Kidney glomerular epithelial cell (primary cell): ENCODE measurements at regions not wholly inside any gene's neighbourhood (a gene's known extent, or its start where the extent isn't known, plus 50 kb on each side); places are given as distances from the start of the nearest gene placed in this dataset.
"Not testable (repeated sequence)": the region's sequence is repeated elsewhere in the genome, so short reads cannot be mapped to it uniquely, and the experiment has no call there.

ENCODE experiments used
- DNase-seq: peaks from one replicate; lab custom pipeline; 2025; lab: John Stamatoyannopoulos, UW

DNA sequence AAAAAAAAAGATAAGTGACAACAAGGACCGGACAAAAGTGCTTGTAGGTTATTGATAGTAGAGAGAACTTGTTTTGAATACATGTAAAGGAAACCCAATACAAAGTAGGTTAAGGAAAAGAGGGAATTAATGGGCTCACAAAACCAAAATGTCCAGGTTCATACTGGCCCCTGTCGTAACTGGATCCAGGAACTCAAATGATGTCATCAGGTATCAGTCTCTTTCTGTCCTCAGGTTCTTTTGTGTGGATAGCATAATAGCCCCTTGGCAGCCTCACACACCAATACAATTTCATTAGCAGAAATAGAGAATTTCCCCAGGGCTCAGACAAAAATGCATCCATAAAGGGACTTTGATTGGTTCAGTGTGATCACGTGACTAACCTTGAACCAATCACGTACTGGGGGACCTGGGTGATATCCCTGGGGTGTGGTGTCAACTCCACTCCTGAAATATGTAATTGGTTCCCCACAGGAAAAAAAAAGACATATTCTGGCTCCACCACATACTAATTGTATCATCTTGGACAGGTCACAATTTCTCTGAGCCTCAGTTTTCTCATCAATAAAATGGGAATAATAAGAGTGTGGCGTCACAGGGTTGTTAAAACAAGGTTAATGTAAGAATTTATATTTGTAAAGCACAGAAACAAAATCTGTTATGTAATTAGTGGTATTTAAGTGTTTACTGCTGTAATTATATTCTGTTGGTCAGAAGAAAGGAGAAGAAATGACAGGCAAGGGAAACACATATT lies 174.8 kb downstream of the PDGFRA start:
- DNase-seq, result no peak

DNA sequence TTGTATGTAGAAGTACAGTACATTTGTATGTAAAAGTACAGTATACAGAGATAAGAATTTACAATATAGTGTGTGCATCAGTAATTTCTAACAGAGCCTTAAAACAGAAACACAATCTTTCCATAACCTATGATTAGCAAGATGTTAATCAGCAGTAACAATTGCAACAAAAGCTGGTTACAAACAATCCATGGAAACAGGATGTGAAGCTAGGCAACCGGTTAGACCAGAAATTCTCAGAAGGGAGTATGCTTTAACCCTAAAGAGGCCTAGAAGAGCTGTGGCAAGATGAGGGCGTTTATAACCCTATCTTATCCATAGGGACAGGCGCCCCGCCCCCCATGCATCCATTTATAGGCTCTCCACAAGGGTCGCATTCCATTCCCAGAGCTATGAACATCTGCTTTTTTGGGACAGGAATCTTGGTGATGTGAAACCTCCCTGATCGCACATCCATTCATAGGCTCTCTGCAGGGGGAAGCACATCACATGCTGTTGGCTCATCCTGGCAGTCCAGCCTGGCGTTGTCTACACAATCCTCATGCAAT lies 180.3 kb downstream of the PDGFRA start:
- not testable (repeated sequence) for DNase-seq

GRCh38 chr4:54414545-54414944 lies 185.5 kb downstream of the PDGFRA start:
- DNase-seq, result no peak

DNA sequence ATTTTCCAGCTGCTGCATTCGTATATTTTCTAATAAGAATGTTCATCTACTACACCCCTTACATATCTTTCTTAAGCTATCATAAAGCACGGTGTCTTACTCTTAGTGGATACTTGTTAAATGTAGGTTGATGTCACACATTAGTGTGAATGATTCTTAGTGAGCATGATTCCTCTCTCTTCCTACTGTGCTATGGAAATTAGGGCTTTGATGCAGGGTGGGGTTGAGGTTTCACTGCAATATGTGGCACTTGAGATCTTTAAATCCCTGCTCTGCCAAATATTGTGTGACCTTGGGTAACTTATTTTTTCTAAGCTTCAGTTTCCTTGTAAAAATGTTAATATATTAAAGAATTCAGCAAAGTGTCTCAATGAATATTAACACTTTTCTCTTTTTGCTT lies 188.4 kb downstream of the PDGFRA start:
- no peak for DNase-seq

GRCh38 chr4:54418468-54418867 lies 189.4 kb downstream of the PDGFRA start:
- no peak for DNase-seq

- no peak for DNase-seq
Observed at GRCh38 chr4:54423066-54423465, 194.0 kb downstream of the PDGFRA start.

GRCh38 chr4:54427826-54428225 lies 198.7 kb downstream of the PDGFRA start:
- DNase-seq, result no peak

DNA sequence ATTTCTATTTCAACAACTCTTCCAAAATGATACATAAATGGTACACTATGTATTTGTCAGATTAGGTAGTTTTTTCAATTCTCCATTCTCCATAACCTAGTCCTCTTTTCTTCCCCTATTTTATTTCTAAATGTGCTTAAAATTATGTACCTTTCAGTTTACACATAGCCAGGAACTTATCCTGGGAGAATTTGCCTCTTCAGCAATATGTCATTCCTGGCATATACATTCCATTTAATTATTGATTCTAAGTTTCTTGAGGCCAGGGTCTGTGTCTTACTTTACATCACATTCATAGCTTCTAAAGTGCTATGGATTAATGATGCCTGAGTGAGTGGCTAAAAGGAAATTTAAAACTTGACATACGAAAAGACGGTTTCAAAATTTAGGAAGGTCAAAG lies 199.8 kb downstream of the PDGFRA start:
- no peak for DNase-seq

DNA sequence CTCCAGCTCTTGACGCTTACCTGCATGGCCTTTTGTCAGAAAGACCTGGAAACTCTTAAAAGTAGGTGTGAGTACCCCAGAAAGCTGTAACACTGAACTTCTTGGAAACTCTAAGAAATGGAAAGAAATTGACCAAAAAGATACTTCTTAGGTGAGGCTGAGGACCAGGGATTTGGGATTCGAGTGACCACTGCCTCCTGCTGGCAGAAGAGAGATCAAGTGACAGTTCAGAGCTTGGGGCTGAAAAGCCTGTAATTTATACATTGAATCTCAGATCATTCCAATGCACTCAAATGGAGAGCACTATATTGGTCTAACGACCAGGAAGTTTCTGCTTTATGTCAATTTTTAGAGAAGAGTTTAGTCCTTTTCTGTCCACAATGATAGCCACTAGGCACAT lies 204.6 kb downstream of the PDGFRA start:
- DNase-seq, result no peak

DNA sequence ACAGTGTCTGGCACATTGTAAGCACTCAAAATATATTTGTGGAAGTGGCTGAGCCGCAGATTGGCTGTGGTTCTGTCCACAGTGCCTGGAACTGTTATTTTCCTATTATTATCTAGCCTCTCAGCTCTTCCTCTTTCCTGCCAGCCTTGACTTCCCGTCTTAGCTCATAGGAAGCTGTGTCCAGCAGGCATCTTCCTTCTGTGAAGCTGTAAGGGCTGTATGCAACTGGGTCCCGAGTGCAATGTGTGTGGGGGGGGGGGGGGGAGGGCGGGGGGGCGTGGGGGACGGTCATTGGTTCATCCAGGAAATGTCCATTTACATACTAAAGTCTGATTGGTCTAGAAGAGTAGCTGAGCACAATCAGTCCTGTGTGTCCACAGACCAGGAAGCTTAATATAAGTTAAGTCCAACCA lies 210.7 kb downstream of the PDGFRA start:
- DNase-seq, result no peak

DNA sequence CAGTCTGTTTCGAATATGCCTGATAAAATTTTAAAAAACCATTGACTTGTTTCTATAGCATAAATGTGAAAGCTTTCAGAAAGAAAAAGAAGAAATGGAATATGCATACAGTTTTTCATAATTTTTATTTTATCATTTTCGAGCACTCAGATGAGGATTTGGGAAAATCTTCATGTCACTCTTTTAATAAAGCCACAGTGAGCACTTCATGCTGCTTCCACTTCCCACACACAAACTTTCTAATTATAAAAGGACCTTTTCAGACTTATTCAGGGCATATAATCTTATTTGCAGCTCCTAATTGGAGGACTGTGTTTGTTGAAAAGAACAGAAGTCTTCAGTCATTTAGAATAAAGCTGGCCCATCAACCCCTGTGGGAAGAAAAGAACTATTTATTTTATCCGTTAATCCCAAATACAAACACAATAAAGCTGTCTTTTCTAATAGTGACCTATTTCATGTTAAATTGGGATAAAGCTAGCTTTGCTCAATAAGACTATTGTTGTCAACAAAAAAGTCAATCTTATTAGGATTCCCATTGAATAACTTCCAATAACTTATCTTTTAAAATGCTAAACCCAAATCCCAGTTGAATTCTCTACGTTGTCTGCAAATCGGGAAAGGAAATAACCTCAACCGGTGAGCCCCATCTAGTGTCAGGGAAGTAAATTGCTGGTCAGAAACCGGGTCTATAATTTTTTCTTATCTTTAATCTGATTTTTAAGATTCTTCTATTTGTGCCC lies 211.5 kb downstream of the PDGFRA start:
- DNase-seq, result no peak

DNA sequence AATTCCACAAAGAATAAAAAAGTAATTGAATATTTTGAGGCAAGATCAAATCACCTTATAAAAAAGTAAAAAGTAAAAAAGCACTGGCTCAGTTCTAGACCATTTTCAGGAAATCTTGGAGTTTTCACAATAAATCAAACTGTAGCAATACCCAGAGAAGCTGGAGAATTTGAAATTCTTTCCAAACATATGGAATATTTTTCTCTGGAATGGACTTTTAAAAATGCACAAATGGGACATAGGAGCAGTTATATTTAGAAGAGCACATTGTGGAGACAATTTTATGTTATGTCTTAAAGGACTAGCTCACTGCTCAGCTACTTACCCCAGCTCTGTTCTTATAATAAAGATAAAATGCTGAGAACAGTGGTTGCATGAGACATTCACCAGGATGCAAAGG lies 211.9 kb upstream of the KIT start:
- DNase-seq, result no peak

- DNase-seq, result no peak
Observed at GRCh38 chr4:54446581-54446980, 211.2 kb upstream of the KIT start.

GRCh38 chr4:54447304-54447703 lies 210.5 kb upstream of the KIT start:
- DNase-seq, result no peak

DNA sequence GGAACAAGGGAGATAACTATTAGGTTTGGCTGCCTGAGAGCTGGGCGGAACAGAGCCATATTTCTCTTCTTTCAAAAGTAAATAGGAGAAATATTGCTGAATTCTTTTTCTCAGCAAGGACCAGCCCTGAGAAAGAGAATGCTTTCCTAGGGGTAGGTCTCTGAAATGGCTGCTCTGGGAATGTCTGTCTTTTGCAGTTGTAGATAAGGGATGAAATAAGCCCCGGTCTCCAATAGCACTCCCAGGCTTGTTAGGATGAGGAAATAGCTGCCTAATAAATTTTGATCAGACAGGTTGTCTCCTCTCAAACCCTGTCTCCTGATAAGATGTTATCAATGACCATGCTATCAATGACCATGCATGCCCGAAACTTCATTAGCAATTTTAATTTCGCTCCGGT lies 207.8 kb upstream of the KIT start:
- no peak for DNase-seq

- not testable (repeated sequence) for DNase-seq
Observed at GRCh38 chr4:54466960-54467359, 190.8 kb upstream of the KIT start.

DNA sequence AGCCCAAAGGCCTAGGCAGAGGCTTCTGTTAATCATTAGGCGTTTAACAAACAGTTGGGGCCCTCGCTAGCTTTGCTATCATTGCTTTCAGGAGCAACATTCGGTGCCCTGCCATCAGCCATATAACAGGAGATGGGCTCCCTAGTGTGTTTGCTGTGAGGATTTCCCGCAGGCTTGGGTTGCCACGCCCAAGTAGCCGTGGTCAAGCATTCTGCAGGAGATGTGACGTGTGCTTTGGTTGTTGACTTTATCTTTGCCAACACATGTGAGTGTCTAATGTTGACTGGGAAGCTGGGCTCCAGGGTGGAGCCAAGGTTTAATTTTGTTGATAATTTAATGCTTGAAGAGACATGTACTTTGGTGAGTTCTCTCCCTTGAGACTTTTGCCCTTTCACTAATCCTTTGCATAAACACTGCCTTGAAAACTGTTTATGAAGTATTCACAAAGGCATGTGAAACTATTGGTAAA lies 184.6 kb upstream of the KIT start:
- no peak for DNase-seq

DNA sequence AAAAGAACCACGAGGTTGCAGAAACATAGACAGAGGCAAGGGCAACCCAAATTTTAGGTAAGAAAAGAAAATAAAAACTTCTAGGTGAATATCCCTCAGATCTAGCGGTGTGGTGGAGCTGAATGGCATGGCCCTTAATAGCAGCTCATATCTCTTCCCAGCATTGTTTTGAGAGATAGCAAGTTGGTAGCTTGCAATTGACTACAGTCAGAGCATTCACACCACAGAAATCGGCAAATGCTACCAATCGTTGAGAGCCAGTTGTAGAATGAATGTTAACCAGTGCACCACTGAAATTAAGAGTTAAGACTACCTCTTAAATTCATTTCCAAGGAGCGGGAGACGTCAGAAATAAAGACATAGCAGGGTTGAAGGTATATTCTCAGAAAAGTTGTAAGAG lies 184.0 kb upstream of the KIT start:
- DNase-seq, result no peak

DNA sequence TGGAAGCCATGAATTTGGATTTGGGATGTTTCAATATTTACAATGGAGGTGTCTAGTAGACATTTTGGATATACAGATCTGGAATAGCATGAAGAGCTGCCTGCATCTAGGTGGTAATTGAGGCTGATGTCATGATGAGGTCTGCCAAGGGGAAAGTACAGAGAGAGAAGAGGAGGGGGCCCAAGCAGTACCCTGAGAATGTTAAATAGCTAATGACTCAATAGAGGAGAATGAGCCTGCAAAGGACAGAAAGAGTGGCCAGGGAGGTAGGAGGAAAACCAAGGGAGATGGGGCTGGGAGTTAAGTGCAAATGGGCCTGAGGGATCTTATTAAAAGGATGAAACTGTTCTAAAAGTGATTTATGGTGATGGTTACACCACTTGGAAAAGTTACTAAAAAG lies 182.2 kb upstream of the KIT start:
- DNase-seq, result no peak

GRCh38 chr4:54482529-54483200 lies 175.1 kb upstream of the KIT start:
- DNase-seq, result no peak

- no peak for DNase-seq
Observed at GRCh38 chr4:54484383-54484782, 173.4 kb upstream of the KIT start.

- no peak for DNase-seq
Observed at GRCh38 chr4:54487491-54487890, 170.3 kb upstream of the KIT start.

- DNase-seq, result no peak
Observed at GRCh38 chr4:54493862-54494261, 163.9 kb upstream of the KIT start.
